ENCODE measurements at regions not wholly inside any gene's neighbourhood (a gene's known extent, or its start where the extent isn't known, plus 50 kb on each side); places are given as distances from the start of the nearest gene placed in this dataset.
"Not testable (repeated sequence)": the region's sequence is repeated elsewhere in the genome, so short reads cannot be mapped to it uniquely, and the experiment has no call there.

GRCh38 chr9:93879662-93880407, 75.3 kb downstream of the BARX1 start:
- not testable (repeated sequence) for DNase-seq

DNA sequence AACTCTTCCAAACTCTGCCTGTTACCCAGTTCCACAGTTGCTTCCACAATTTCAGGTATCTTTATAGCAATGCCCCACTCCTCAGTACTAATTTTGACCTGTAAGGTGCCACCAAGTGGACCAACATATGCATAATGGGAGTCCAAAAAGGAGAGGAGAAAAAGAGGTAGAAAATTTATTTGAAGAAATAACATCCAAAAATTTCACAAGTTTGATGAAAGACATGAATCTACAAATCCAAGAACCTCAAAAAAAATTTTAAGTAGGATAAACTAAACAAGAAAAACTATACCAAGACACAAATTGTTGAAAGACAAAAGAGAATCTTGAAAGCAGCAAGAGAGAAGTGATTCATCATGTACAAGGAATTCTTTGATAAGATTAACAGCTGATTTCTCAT, 79.8 kb downstream of the BARX1 start:
- no peak for DNase-seq

DNA sequence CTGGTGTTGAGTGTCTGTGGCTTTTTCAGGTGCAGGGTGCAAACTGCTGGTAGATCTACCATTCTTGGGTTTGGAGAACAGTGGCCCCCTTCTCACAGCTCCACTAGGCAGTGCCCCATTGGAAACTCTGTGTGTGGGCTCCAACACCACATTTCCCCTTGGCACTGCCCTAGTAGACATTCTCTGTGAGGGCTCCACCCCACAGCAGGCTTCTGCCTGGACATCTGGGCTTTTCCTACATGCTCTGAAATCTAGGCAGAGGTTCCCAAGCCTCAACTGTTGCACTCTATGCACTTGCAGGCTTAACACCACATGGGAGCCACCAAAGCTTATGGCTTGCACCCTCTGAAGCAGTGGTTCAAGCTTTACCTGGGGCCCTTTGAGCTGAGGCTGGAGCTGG, 80.9 kb downstream of the BARX1 start:
- DNase-seq: no peak

- DNase-seq: no peak
Observed at GRCh38 chr9:93871286-93871685, 83.9 kb downstream of the BARX1 start.

GRCh38 chr9:93869863-93870262, 85.3 kb downstream of the BARX1 start:
- no peak for DNase-seq

DNA sequence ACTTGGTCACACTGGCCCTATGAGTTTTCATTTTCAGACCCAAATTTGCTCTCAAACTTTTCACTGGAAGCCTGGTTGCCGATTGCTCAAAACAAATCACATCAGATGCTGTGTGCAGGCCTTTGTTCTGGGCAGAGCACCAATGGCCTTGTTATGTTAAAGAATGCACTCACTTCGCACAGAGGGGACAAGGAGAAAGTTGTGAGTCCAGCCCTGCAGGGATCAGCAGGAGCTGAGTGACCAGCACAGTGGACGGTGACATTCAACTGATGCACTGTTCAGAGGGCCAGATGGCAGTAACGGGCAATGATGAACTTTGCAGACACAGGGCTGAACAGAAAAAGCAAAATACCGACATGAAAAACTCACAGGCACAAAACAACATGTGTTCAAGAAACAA, 86.1 kb downstream of the BARX1 start:
- DNase-seq: no peak

- no peak for DNase-seq
Observed at GRCh38 chr9:93865716-93866115, 89.4 kb downstream of the BARX1 start.

DNA sequence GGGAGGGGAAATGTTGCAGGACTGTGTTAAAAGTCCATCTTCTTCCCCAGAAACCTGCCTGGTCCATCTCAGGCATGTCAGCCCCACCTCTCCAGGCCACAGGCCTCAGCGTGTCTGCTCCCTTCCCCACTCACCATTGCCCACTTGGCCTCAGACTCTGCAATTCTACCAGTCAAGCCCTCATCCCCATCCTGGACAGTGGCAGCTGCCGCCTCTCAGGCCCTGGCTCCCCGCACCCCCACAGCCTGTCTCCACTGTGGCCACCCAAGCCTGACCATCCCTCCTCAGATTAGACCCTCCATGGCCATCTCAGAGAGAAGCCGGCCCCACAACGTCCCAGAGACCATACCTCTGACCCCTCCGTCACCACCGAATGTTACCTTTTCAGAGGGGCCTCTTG, 89.9 kb downstream of the BARX1 start:
- no peak for DNase-seq

DNA sequence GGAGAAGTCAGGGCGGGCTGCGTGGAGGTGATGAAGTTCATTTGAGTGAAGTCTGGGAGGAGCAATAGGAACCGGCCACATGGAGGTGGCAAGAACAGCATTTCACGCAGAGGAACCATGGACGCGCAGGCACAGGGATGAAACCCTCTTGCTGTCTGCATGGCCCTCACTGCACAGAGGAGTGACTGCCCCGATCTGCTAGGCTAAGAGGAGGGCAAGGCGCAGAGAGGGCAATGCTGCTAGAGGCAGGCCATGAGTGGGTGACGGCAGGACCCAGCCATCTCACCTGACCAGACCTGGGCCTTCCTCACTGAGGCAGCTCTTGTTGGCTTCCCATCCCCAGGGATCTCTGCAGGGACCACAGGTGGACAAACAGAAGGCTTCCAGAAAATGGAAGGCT, 90.3 kb downstream of the BARX1 start:
- no peak for DNase-seq

GRCh38 chr9:93864032-93864431, 91.1 kb downstream of the BARX1 start:
- DNase-seq: no peak

GRCh38 chr9:93862877-93863545, 92.1 kb downstream of the BARX1 start:
- no peak for DNase-seq

DNA sequence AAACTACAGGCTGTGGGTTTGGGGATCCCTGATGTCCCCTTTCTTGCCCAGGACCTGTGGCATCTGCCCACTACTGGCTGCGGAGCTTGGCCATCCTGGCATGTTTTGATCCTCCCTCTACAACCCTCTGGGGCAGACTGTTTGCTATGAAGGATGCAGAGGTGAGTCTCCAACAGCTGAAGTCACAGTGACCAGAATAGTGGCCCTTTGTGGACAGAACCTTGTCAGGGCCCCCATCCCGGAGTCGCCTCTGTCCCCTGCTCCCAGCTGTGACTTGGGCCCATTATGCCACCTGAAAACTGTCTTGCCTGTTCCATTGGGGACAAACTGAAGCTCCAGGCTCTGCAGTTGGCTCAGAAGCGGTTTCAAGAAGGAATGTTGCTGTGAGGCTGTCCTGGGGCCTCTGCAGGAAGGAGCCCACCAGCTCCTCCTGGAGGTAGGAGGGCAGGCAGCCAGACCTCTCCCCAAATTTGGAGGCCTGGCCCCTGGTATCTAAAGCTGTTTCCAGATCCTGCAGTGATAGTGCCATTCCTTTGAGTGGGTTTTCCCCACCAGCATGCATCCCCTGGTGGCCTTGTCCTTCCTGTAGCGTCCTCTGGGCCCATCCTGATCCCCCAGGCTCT, 93.3 kb downstream of the BARX1 start:
- no peak for DNase-seq

- DNase-seq: no peak
Observed at GRCh38 chr9:93860694-93861658, 94.2 kb downstream of the BARX1 start.

- no peak for DNase-seq
Observed at GRCh38 chr9:93859431-93860215, 95.5 kb downstream of the BARX1 start.

DNA sequence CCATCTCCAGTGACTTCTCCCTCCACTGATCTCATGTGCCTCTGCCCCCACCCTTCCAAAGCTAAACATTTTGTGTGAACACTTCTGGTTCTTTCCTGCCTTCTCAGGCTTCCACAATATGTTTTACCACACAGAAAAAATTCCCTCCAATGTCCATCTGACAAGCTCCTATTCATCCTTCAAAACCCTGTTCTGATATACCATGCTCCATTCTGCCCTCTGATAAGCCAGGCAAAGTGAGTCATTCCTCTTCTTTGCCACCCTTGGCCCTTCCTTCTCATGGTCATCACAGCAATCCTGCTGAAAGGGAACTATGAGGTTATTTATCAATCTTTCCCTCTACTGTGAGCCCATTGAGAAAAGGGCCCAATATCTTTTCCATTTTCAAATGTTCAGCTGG, 97.6 kb downstream of the BARX1 start:
- no peak for DNase-seq

DNA sequence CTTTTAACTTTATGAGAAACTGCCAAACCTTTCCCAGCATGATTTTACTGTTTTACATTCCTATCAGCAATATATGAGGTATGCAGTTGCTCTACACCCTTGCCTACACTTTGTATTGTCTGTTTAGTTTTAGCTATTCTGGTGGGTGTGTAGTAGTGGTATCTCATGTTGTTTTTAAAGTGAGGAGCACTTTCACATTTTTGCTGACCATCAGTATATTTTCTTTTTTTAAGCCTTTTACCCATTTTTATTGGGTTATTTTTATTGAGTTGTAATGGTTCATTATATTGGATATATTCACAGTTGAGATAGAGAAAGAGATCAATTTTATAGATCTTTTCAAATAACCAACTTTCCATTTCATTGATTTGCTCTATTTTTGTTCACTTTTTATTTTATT, 102.4 kb downstream of the BARX1 start:
- DNase-seq: no peak

DNA sequence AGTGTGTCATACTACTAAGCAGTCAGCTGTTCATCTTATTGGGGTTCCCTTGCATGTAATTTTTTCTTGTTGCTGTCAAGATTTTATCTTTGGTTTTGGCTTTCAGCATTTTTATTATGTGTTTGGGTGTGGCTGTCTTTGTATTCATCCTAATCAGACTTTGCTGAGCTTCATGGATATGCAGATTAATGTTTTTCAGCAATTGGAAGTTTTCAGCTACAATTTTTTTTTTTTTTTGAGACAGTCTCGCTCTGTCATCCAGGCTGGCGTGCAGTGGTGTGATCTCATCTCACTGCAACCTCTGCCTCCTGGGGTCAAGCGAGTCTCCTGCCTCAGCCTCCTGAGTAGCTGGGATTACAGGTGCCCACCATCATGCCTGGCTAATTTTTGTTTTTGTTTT, 108.8 kb downstream of the BARX1 start:
- DNase-seq: no peak

- DNase-seq: no peak
Observed at GRCh38 chr9:93843396-93843795, 111.8 kb downstream of the BARX1 start.

- DNase-seq: no peak
Observed at GRCh38 chr9:93830606-93831005, 124.5 kb downstream of the BARX1 start.

- DNase-seq: no peak
Observed at GRCh38 chr9:93830012-93830596, 125.1 kb downstream of the BARX1 start.
